HEK293 (cell line): ENCODE measurements at regions not wholly inside any gene's neighbourhood (a gene's known extent, or its start where the extent isn't known, plus 50 kb on each side); places are given as distances from the start of the nearest gene placed in this dataset.
A peak's percentile ranks its signal among the peaks of the same experiment; 100 is the strongest.
"Not testable (repeated sequence)": the region's sequence is repeated elsewhere in the genome, so short reads cannot be mapped to it uniquely, and the experiment has no call there.

Source experiments
- CTCF ChIA-PET: fragments of 350-600 bp; formaldehyde crosslinking; extraction: SDS; loops from one replicate; lab custom pipeline; 2021; ENCODE audit warnings: antibody characterized with exemption; lab: Yijun Ruan, JAX
- POLR2A ChIA-PET: fragments of 300-600 bp; formaldehyde crosslinking; extraction: SDS; loops from one replicate; lab custom pipeline; 2020; ENCODE audit warnings: antibody characterized with exemption, inconsistent platforms; lab: Yijun Ruan, JAX
- H3K27ac ChIP-seq: fragments of 200-500 bp; sonication (Bioruptor generic); 2 replicates; pipeline ENCODE4 v1.5.1; 2014; ENCODE audit warnings: low read depth, low read length, control low read depth, inconsistent platforms; ENCODE audit errors: extremely low read depth
- H3K36me3 ChIP-seq, 2 experiments: fragments of 200-500 bp in 1 of 2; sonication (Bioruptor generic) in 1 of 2; 1 replicate in 1 of 2; 2 replicates in 1 of 2; pipeline ENCODE4 v1.5.1; 2014 to 2017; ENCODE audit warnings: inconsistent platforms in 2 of 2, low read length in 2 of 2; ENCODE audit not compliant: control insufficient read depth in 2 of 2, insufficient read depth in 1 of 2
- H3K4me1 ChIP-seq: fragments of 200-500 bp; sonication (Bioruptor generic); 2 replicates; pipeline ENCODE4 v1.5.1; 2014; ENCODE audit warnings: mild to moderate bottlenecking, low read length, inconsistent platforms; ENCODE audit not compliant: control insufficient read depth, insufficient read depth
- H3K4me3 ChIP-seq: 2 replicates; pipeline ENCODE4 v1.5.1; 2011; ENCODE audit warnings: low read depth, mild to moderate bottlenecking, control low read depth, low read length, moderate library complexity
- H3K9me3 ChIP-seq: fragments of 200-500 bp; sonication (Bioruptor generic); 2 replicates; pipeline ENCODE4 v1.5.1; 2014; ENCODE audit warnings: low read depth, low read length, inconsistent platforms; ENCODE audit not compliant: control insufficient read depth, insufficient read depth
- AEBP2 ChIP-seq: fragments of 450-650 bp; formaldehyde crosslinking; IDR thresholded peaks from 2 replicates; pipeline ENCODE4 v1.5.1; 2016; ENCODE audit warnings: missing biosample characterization, missing genetic modification characterization, borderline replicate concordance
- BCL11B ChIP-seq: fragments of 450-650 bp; formaldehyde crosslinking; IDR thresholded peaks from 2 replicates; pipeline ENCODE4 v1.5.1; 2016; ENCODE audit warnings: low read depth, missing biosample characterization, missing genetic modification characterization
- GLI4 ChIP-seq: fragments of 450-650 bp; formaldehyde crosslinking; IDR thresholded peaks from 2 replicates; pipeline ENCODE4 v1.5.1; 2016; ENCODE audit warnings: missing biosample characterization, missing genetic modification characterization
- KLF16 ChIP-seq: fragments of 450-650 bp; formaldehyde crosslinking; IDR thresholded peaks from 2 replicates; pipeline ENCODE4 v1.5.1; 2017; ENCODE audit warnings: missing biosample characterization, missing genetic modification characterization
- KLF9 ChIP-seq: fragments of 450-650 bp; formaldehyde crosslinking; IDR thresholded peaks from 2 replicates; pipeline ENCODE4 v1.5.1; 2016; ENCODE audit warnings: missing biosample characterization, missing genetic modification characterization, low read depth
- REPIN1 ChIP-seq: fragments of 450-650 bp; formaldehyde crosslinking; IDR thresholded peaks from 2 replicates; pipeline ENCODE4 v1.5.1; 2017; ENCODE audit warnings: missing biosample characterization, missing genetic modification characterization, low read depth
- ZFP3 ChIP-seq: fragments of 450-650 bp; formaldehyde crosslinking; IDR thresholded peaks from 2 replicates; pipeline ENCODE4 v1.5.1; 2016; ENCODE audit warnings: low read depth, missing biosample characterization, missing genetic modification characterization
- ZNF175 ChIP-seq: fragments of 450-650 bp; formaldehyde crosslinking; IDR thresholded peaks from 2 replicates; pipeline ENCODE4 v1.5.1; 2016; ENCODE audit warnings: missing biosample characterization, missing genetic modification characterization
- ZNF2 ChIP-seq: fragments of 450-650 bp; formaldehyde crosslinking; IDR thresholded peaks from 2 replicates; pipeline ENCODE4 v1.5.1; 2016; ENCODE audit warnings: missing biosample characterization, missing genetic modification characterization
- ZNF223 ChIP-seq: fragments of 450-650 bp; formaldehyde crosslinking; IDR thresholded peaks from 2 replicates; pipeline ENCODE4 v1.5.1; 2016; ENCODE audit warnings: missing biosample characterization, missing genetic modification characterization
- ZNF341 ChIP-seq: fragments of 450-650 bp; formaldehyde crosslinking; IDR thresholded peaks from 2 replicates; pipeline ENCODE4; 2016; ENCODE audit warnings: low read depth, missing biosample characterization, missing genetic modification characterization
- ZNF473 ChIP-seq: fragments of 450-650 bp; formaldehyde crosslinking; IDR thresholded peaks from 2 replicates; pipeline ENCODE4 v1.5.1; 2017; ENCODE audit warnings: missing biosample characterization, missing genetic modification characterization
- ZNF626 ChIP-seq: fragments of 450-650 bp; sonication (Bioruptor Pico); formaldehyde crosslinking; IDR thresholded peaks from 2 replicates; pipeline ENCODE4 v1.5.1; 2018; ENCODE audit warnings: missing biosample characterization, missing genetic modification characterization, inconsistent platforms
- ZNF629 ChIP-seq: fragments of 450-650 bp; formaldehyde crosslinking; IDR thresholded peaks from 2 replicates; pipeline ENCODE4 v1.5.1; 2017; ENCODE audit warnings: missing biosample characterization, missing genetic modification characterization
- ZNF692 ChIP-seq: fragments of 450-650 bp; formaldehyde crosslinking; IDR thresholded peaks from 2 replicates; pipeline ENCODE4 v1.5.1; 2016; ENCODE audit warnings: missing biosample characterization, missing genetic modification characterization

- TF ChIP-seq ZNF626 (tag by site-specific recombination) (no peak), AEBP2 (no peak), GLI4 (tag by site-specific recombination) (no peak), ZNF629 (tag by site-specific recombination) (no peak), ZNF692 (tag by site-specific recombination) (no peak), ZNF223 (tag by site-specific recombination) (no peak), ZNF473 (no peak), ZNF175 (tag by site-specific recombination) (no peak), ZFP3 (no peak), KLF16 (tag by site-specific recombination) (no peak), KLF9 (tag by site-specific recombination) (no peak), ZNF2 (tag by site-specific recombination) (no peak), REPIN1 (tag by site-specific recombination) (no peak)
- TF ChIP-seq, all 188 proteins: peak for 0
Measured at GRCh38 chr2:131756141-131756907, 228.6 kb downstream of the CCDC74A start (continued).

DNA sequence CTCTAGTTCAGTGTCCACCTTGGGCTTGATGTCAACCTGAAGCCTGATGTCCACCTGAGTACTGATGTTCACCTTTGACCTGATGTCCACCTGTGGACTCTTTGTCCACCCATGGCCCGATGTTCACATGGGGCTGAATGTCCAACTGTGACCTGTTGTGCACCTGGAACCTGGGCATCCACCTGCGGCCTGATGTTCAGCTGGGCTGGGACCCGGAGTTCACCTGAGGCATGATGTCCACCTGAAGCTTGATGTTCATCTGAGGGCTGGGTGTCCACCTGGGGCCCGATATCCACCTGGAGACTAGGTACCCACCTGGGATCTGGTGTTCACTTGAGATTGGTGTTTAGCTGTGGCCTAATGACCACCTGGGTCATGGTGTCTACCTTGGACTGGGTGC, 231.3 kb downstream of the CCDC74A start:
- POLR2A ChIA-PET, H3K36me3 ChIP-seq, H3K9me3 ChIP-seq, CTCF ChIA-PET, H3K27ac ChIP-seq, H3K4me1 ChIP-seq, H3K4me3 ChIP-seq: not testable (repeated sequence)
- TF ChIP-seq BCL11B (tag by site-specific recombination): 0 out of 2 replicates have a peak, but pooled peaks have one; percentile 13

GRCh38 chr2:131774955-131775555, 247.4 kb downstream of the CCDC74A start:
- CTCF ChIA-PET, POLR2A ChIA-PET, H3K4me1 ChIP-seq, H3K27ac ChIP-seq, H3K36me3 ChIP-seq, H3K4me3 ChIP-seq, H3K9me3 ChIP-seq: not testable (repeated sequence)
- peak; percentile 28; the same call in 1 of the 2 replicates for TF ChIP-seq ZNF341 (tag by site-specific recombination)

DNA sequence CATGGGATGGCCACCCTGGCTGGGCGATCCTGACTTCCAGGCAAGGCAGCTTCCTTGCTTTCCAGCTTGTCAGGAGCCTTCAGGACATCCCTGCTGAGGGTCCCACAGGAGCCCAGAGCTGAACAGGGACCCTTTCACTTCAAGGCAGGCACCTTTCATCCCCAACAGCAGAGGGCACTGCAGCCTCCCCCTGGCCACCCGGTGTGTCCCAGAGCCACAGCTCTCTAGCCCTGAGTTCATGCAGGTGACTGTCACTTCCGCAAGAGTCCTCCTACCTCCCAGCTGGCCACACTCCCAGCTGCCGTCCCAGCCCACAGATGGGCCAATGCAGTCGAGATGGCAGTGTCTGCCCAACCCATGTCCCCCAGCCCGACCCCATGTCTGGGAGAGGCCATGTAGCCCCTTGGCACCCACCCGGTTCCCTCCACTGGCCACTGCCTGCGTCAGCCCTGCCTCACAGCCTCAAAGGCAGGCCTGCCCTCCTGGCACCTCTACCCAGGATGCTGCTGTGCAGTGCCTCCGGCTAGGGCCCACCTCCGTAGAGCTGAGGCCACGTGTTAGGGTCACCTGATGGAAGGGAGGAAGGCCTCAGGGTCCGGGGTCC, 248.3 kb downstream of the CCDC74A start:
- H3K4me1 ChIP-seq, POLR2A ChIA-PET, H3K36me3 ChIP-seq, H3K27ac ChIP-seq, CTCF ChIA-PET, H3K9me3 ChIP-seq, H3K4me3 ChIP-seq: not testable (repeated sequence)

DNA sequence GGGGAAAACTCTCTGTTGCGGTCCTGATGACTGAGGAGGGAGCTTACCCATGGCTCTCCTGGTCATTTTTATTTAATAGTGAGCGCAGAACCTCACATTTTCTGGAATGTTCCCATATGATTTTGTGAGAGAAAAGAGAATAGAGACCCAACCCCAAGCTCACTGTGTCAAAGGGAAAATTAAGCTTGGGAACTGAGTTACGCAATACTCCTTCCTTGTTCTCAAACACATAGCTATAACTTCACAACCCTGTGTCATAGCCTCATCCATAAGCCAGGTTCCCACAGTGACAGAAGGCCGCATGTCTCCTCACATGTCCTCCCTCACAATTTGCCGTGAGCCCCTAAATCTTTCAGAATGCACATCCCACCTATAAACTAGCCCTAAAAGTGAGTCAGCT, 252.8 kb downstream of the CCDC74A start:
- H3K4me1 ChIP-seq, H3K4me3 ChIP-seq, POLR2A ChIA-PET, H3K27ac ChIP-seq, H3K36me3 ChIP-seq, CTCF ChIA-PET, H3K9me3 ChIP-seq: not testable (repeated sequence)
